Brain pericyte (primary cell): ENCODE measurements at regions not wholly inside any gene's neighbourhood (a gene's known extent, or its start where the extent isn't known, plus 50 kb on each side); places are given as distances from the start of the nearest gene placed in this dataset.

Experiments used
- DNase-seq: peaks from one replicate; pipeline ENCODE4 v3.0.0-alpha.2; 2012; ENCODE audit warnings: low read depth, low spot score

DNA sequence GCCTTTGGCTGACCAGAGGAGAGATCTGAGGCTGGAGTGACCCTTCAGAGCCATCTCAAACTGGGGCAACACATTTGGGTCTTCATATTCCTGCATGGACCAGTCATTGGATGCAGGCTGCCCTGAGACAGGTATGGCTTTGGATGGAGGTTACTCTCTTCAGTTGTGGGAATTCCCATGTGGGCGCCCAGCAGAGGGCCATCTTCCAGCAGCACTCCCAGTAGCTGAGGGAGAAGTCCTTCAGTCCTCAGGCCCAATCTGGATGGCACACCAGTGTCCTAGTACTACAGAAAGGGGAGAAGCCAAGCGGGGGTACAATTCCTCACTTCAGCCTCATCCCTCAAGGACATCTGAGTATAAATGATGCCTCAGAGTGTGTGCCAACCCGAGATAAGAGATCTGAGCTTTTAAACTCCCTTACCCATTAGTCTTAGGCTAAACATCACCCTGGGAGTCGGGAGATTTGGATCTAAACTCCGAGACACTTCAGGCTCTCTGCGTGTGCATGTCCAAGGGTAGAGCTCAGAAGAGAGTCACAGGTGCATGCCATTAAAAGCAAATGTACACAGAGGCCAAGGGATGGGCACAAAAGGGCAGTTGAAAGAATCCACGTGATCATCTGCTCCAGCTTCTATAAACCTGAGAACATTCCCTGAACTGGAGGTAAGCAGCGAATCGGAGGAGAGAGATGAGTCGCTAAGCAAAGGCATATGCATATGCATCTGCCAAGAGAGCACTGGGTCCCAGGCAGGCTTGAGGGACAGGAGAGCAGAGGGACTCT lies 204.6 kb downstream of the CD83 start:
- no peak for DNase-seq

DNA sequence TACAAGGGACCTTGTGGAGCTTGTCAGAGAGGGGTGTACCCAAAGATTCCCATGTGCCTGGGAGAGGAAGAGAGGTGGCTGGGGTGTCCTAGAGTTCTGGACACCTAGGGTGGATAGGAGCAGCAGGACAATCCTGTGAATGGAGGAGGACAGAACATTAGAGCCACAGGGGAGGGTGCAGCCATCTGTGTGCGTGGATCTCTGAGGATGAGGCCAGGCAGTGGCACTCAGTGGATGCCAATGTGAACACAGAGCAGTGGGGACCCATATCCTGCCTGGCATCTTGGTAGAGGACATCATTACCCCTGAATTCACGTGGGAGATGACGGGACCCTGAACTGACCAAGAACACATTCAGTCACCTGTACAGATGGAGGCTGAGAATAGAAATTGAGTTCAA lies 205.3 kb downstream of the CD83 start:
- no peak for DNase-seq

DNA sequence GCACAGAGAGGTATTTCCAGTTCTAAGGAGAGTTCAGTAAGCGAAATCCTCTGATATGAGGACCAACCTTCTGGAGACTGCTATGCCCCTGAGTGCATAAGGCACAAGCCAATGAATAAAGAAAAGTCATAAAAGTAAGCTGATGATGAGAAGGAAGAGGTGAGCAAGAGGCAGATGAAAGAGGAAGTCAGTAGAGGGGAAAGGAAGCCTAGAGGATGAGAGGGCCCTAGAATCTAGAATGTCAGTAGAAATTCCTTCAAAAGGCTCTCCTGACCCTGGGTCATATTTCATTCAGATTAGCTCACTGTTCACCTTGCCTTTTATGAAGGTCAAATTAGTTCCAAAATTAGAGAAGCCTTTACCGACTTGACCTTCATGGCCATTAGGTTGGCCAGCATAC lies 209.2 kb downstream of the CD83 start:
- no peak for DNase-seq

GRCh38 chr6:14328163-14328562 lies 210.6 kb downstream of the CD83 start:
- no peak for DNase-seq

GRCh38 chr6:14333556-14334305 lies 216.2 kb downstream of the CD83 start:
- no peak for DNase-seq

- DNase-seq: no peak
These were observed 217.5 kb downstream of the CD83 start for GRCh38 chr6:14335071-14335470.

DNA sequence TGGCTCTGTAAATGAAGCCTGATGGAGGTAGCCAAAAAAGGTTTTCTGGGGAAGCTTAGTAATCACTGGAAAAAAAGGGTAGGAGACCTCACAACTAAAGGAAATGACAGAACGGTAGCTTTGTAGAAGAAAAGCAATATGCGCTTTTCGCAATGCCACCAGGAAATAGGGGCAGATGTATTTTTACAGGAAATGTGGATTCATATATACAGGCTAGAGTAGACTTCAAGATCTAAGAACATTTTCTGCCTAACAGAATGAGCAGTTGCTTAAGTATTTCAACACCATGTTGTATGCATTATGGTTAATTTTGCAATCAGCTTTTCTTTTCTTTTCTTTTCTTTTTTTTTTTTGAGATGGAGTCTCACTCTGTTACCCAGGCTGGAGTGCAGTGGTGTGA lies 219.6 kb downstream of the CD83 start:
- DNase-seq: no peak

DNA sequence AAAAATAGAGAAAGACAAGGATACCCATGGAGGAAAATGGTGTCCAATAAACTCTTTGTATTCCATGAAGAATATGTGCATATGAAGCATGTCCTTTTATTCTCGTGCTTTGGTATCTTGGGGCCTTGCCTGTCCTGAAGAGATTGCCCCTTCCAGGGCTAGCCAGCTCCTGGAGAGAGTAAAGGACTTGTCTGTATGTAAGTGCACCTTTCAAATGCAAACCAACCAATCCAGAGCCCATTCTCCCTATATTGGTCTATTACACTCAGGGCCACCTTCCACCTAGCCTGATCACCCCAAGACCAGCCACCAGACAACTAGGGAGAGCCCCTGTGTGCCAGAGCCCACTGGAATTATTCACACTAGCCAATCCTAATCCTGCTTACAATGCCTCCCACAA lies 221.6 kb downstream of the CD83 start:
- no peak for DNase-seq

GRCh38 chr6:14339711-14340584 lies 222.4 kb downstream of the CD83 start:
- DNase-seq: no peak

- DNase-seq: no peak
These were observed 226.9 kb downstream of the CD83 start for GRCh38 chr6:14344486-14344885.

GRCh38 chr6:14348389-14348788 lies 230.8 kb downstream of the CD83 start:
- DNase-seq: no peak

GRCh38 chr6:14349507-14349906 lies 231.9 kb downstream of the CD83 start:
- DNase-seq: no peak

- no peak for DNase-seq
These were observed 232.6 kb downstream of the CD83 start for GRCh38 chr6:14350210-14350609.

GRCh38 chr6:14353281-14353680 lies 235.7 kb downstream of the CD83 start:
- DNase-seq: no peak

GRCh38 chr6:14353798-14354197 lies 236.2 kb downstream of the CD83 start:
- no peak for DNase-seq

- peak; percentile 21 for DNase-seq
These were observed 237.5 kb downstream of the CD83 start for GRCh38 chr6:14354919-14355572.

DNA sequence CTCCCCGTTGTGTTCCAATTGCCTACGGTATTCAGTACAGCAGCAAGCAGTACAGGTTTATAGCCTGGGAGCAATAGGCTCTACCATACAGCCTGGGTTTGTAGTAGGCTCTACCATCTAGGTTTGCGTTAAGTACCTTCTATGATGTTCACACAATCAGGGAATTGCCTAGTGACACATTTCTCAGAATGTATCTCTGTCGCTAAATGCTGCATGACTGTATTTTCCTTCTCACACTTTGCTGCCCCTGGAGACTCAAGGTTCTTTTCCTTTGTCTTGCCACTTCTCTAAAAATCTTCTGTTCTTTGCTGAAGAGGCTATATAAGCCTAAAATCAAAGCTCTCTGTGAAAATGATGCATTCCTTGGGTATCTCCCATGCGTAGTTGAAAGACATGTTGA lies 241.9 kb downstream of the CD83 start:
- no peak for DNase-seq

- no peak for DNase-seq
These were observed 243.0 kb downstream of the CD83 start for GRCh38 chr6:14360565-14360964.

GRCh38 chr6:14361297-14361696 lies 243.7 kb downstream of the CD83 start:
- no peak for DNase-seq

DNA sequence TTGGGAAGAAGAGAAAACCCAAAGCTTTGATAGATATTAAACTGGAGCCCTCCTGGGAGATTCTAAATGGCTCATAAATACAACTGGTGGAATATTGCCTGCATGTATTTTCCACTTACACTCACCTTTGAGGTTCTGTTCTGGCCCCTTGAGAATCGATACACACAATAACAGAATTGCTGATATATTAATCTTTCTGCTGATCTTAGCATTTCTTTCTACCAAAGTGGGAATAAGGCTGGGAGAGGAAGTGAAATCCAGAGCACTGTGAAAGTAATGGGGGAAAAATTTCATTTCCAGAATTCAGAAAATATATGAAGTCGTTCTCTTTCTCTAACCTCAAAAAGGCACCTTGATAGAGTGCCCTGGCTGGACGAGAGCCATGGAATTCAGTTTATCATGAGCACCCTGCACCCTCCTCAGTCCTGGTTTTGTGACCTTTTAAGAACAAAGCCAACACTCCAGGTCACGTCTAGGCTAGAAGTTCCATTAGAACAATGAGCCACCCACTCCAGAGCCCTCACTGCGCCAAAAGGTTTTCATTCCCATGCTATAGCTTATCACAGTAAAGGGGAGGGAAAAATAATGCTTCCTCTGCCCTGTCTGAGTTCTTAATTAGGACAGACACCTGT lies 244.5 kb downstream of the CD83 start:
- DNase-seq: no peak

- DNase-seq: no peak
These were observed 246.8 kb downstream of the CD83 start for GRCh38 chr6:14364370-14364769.
